Tibial nerve (tissue), 4 donors: ENCODE measurements at regions not wholly inside any gene's neighbourhood (a gene's known extent, or its start where the extent isn't known, plus 50 kb on each side); places are given as distances from the start of the nearest gene placed in this dataset.

Source experiments
- CTCF ChIP-seq, 5 experiments: fragments of 200-600 bp in 3 of 5; fragments of 450-650 bp in 2 of 5; sonication (generic) in 3 of 5; IDR thresholded peaks; one replicate each; pipeline ENCODE4 v1.5.1; 2016 to 2019; ENCODE audit warnings: antibody characterized with exemption in 5 of 5, mild to moderate bottlenecking in 3 of 5, moderate library complexity in 2 of 5
- EP300 ChIP-seq, 2 donors: sonication (generic); formaldehyde crosslinking; IDR thresholded peaks; one replicate each; pipeline ENCODE4 v1.6.1; 2017; ENCODE audit warnings: antibody characterized with exemption in 2 of 2, mild to moderate bottlenecking in 1 of 2
- POLR2A ChIP-seq, 2 donors: fragments of 450-650 bp; IDR thresholded peaks; one replicate each; pipeline ENCODE4 v1.6.1; 2017; ENCODE audit warnings: antibody characterized with exemption in 2 of 2, mild to moderate bottlenecking in 2 of 2, moderate library complexity in 2 of 2

DNA sequence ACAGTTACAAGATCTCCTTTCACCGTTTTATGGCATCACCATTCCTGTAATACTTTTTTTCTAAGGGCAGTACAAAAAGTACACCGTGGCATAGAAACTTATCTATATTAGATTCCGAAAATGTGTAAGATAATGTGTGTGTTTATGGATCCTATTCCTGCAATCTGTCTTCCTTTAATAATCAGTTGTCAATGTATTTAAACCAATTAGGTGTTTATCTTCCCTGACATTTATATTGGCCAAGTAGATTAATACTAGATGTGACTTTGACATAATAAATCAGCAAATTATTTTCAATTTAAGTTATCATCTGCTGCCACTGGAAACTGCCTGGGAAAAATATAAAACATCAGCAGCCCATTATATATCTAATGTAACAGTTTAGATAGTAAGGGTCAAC, 770.3 kb upstream of the ADGRL2 start:
- no peak for TF ChIP-seq CTCF (IDR thresholded peaks at IDR 0.05)
- TF ChIP-seq EP300 (IDR thresholded peaks at IDR 0.05): no peak
- TF ChIP-seq POLR2A (IDR thresholded peaks at IDR 0.05): no peak
